Fibroblast of lung (primary cell): ENCODE measurements at regions not wholly inside any gene's neighbourhood (a gene's known extent, or its start where the extent isn't known, plus 50 kb on each side); places are given as distances from the start of the nearest gene placed in this dataset.

Source experiments
- DNase-seq, 2 donors: peaks; one replicate each; pipeline versions ENCODE4 v3.0.0 to v3.0.0-alpha.2; 2010; ENCODE audit warnings: low read depth in 2 of 2
- H2AFZ ChIP-seq: 2 replicates; pipeline ENCODE4 v1.5.1; 2012; ENCODE audit warnings: low read length, control low read depth, inconsistent platforms
- H3K27ac ChIP-seq: 2 replicates; pipeline ENCODE4 v1.5.1; 2011; ENCODE audit warnings: low read length, control low read depth; ENCODE audit not compliant: insufficient read depth
- H3K27me3 ChIP-seq: 2 replicates; pipeline ENCODE4 v1.5.1; 2011; ENCODE audit warnings: mild to moderate bottlenecking, low read length; ENCODE audit not compliant: control insufficient read depth, insufficient read depth
- H3K36me3 ChIP-seq: 2 replicates; pipeline ENCODE4 v1.5.1; 2011; ENCODE audit warnings: low read length; ENCODE audit not compliant: control insufficient read depth, insufficient read depth
- H3K4me1 ChIP-seq: 2 replicates; pipeline ENCODE4 v1.5.1; 2011; ENCODE audit warnings: low read length; ENCODE audit not compliant: control insufficient read depth, insufficient read depth; ENCODE audit errors: extremely low read depth
- H3K4me2 ChIP-seq: 2 replicates; pipeline ENCODE4 v1.5.1; 2011; ENCODE audit warnings: low read length, control low read depth; ENCODE audit not compliant: insufficient read depth; ENCODE audit errors: extremely low read depth
- H3K4me3 ChIP-seq, 4 experiments: fragments of 200-600 bp in 1 of 4; sonication (generic) in 1 of 4; replicated peaks in 1 of 4; 2 replicates each; pipeline ENCODE4 v1.5.1; 2011 to 2016; ENCODE audit warnings: low read length in 4 of 4, low read depth in 3 of 4, mild to moderate bottlenecking in 3 of 4, control low read depth in 2 of 4, inconsistent platforms in 1 of 4, mixed read lengths in 1 of 4; ENCODE audit not compliant: insufficient read depth in 1 of 4; ENCODE audit errors: control extremely low read depth in 1 of 4
- H3K79me2 ChIP-seq: 2 replicates; pipeline ENCODE4 v1.5.1; 2012; ENCODE audit warnings: mild to moderate bottlenecking, low read length, inconsistent platforms; ENCODE audit not compliant: control insufficient read depth, insufficient read depth
- H3K9ac ChIP-seq: 2 replicates; pipeline ENCODE4 v1.5.1; 2011; ENCODE audit warnings: mild to moderate bottlenecking, low read length, control low read depth; ENCODE audit not compliant: insufficient read depth
- H3K9me3 ChIP-seq: 2 replicates; pipeline ENCODE4 v1.5.1; 2012; ENCODE audit warnings: low read depth, low read length; ENCODE audit not compliant: control insufficient read depth, insufficient read depth
- H4K20me1 ChIP-seq: 2 replicates; pipeline ENCODE4 v1.5.1; 2011; ENCODE audit warnings: low read length; ENCODE audit not compliant: control insufficient read depth, insufficient read depth; ENCODE audit errors: extremely low read depth
- CTCF ChIP-seq, 2 donors: IDR thresholded peaks in 1 of 2; conservative IDR thresholded peaks in 1 of 2; 1 replicate in 1 of 2; 2 replicates in 1 of 2; pipeline ENCODE4 v1.5.1; 2011 to 2012; ENCODE audit warnings: low read length in 2 of 2, control low read depth in 1 of 2, inconsistent platforms in 1 of 2, low read depth in 1 of 2, mild to moderate bottlenecking in 1 of 2
- EZH2 ChIP-seq: IDR thresholded peaks from 2 replicates; pipeline ENCODE4 v1.5.1; 2012; ENCODE audit warnings: low read length, control low read depth, mild to moderate bottlenecking; ENCODE audit errors: missing control alignments

- H3K36me3 ChIP-seq, result no peaks in the 10 kb centered on the region
- H3K79me2 ChIP-seq, result no peaks in the 10 kb centered on the region
- DNase-seq, result no peak
- H4K20me1 ChIP-seq, result no peaks in the 10 kb centered on the region
- H3K4me2 ChIP-seq, result no peak overlapping the region
- H3K4me1 ChIP-seq, result no peaks in the 10 kb centered on the region
- no peak overlapping the region for H2AFZ ChIP-seq
- no peak overlapping the region for H3K27ac ChIP-seq
- no peaks in the 10 kb centered on the region for H3K9me3 ChIP-seq
- TF ChIP-seq EZH2, result no peak
- no peak for TF ChIP-seq CTCF (conservative IDR thresholded peaks at IDR 0.05 in 1 of 2, IDR thresholded peaks at IDR 0.05 in 1 of 2; ENCODE audit: low read depth in 1 of 2, low read length in 2 of 2)
- H3K4me3 ChIP-seq, result no peak overlapping the region
- no peak overlapping the region for H3K9ac ChIP-seq
- no peaks in the 10 kb centered on the region for H3K27me3 ChIP-seq
These were observed 85.3 kb upstream of the GOLGA8J start for GRCh38 chr15:29997499-29997898.

GRCh38 chr15:29994284-29994683 lies 88.5 kb upstream of the GOLGA8J start:
- H3K9ac ChIP-seq, result no peak overlapping the region
- no peaks in the 10 kb centered on the region for H4K20me1 ChIP-seq
- no peaks in the 10 kb centered on the region for H3K36me3 ChIP-seq
- DNase-seq, result no peak
- H3K4me2 ChIP-seq, result no peak overlapping the region
- H3K4me3 ChIP-seq, result no peak overlapping the region
- H3K27me3 ChIP-seq, result no peaks in the 10 kb centered on the region
- no peaks in the 10 kb centered on the region for H3K79me2 ChIP-seq
- H3K4me1 ChIP-seq, result no peaks in the 10 kb centered on the region
- no peaks in the 10 kb centered on the region for H3K9me3 ChIP-seq
- H2AFZ ChIP-seq, result no peak overlapping the region
- no peak overlapping the region for H3K27ac ChIP-seq
- TF ChIP-seq EZH2, result no peak
- no peak for TF ChIP-seq CTCF (conservative IDR thresholded peaks at IDR 0.05 in 1 of 2, IDR thresholded peaks at IDR 0.05 in 1 of 2; ENCODE audit: low read depth in 1 of 2, low read length in 2 of 2)

GRCh38 chr15:29990954-29991353 lies 91.8 kb upstream of the GOLGA8J start:
- no peaks in the 10 kb centered on the region for H3K4me1 ChIP-seq
- no peak for DNase-seq
- H3K4me3 ChIP-seq, result no peak overlapping the region
- no peak overlapping the region for H2AFZ ChIP-seq
- TF ChIP-seq EZH2, result no peak
- no peak for TF ChIP-seq CTCF (conservative IDR thresholded peaks at IDR 0.05 in 1 of 2, IDR thresholded peaks at IDR 0.05 in 1 of 2; ENCODE audit: low read depth in 1 of 2, low read length in 2 of 2)
- no peak overlapping the region for H3K27ac ChIP-seq
- no peaks in the 10 kb centered on the region for H3K79me2 ChIP-seq
- no peaks in the 10 kb centered on the region for H3K27me3 ChIP-seq
- H3K4me2 ChIP-seq, result no peak overlapping the region
- H3K9me3 ChIP-seq, result no peaks in the 10 kb centered on the region
- H3K36me3 ChIP-seq, result no peaks in the 10 kb centered on the region
- H3K9ac ChIP-seq, result no peak overlapping the region
- no peaks in the 10 kb centered on the region for H4K20me1 ChIP-seq
